HUES64 (cell line): ENCODE measurements at regions not wholly inside any gene's neighbourhood (a gene's known extent, or its start where the extent isn't known, plus 50 kb on each side); places are given as distances from the start of the nearest gene placed in this dataset.
"Not testable (repeated sequence)": the region's sequence is repeated elsewhere in the genome, so short reads cannot be mapped to it uniquely, and the experiment has no call there.

Experiments used
- H3K27ac ChIP-seq: 2 replicates; pipeline ENCODE4 v1.7.0; 2013; ENCODE audit warnings: low read depth, low read length, inconsistent platforms
- H3K27me3 ChIP-seq: 2 replicates; pipeline ENCODE4 v1.6.1; 2013; ENCODE audit warnings: mild to moderate bottlenecking, low read length; ENCODE audit not compliant: insufficient read depth
- H3K36me3 ChIP-seq: 2 replicates; pipeline ENCODE4 v1.6.1; 2013; ENCODE audit warnings: mild to moderate bottlenecking, low read length; ENCODE audit not compliant: insufficient read depth
- H3K4me1 ChIP-seq: 2 replicates; pipeline ENCODE4 v1.6.1; 2013; ENCODE audit warnings: mild to moderate bottlenecking, low read length, moderate library complexity; ENCODE audit not compliant: insufficient read depth
- H3K4me3 ChIP-seq: 2 replicates; pipeline ENCODE4 v1.5.1; 2013; ENCODE audit warnings: mild to moderate bottlenecking, low read length, moderate library complexity
- H3K9ac ChIP-seq: 2 replicates; pipeline ENCODE4 v1.6.1; 2013; ENCODE audit warnings: mild to moderate bottlenecking, low read depth, low read length
- H3K9me3 ChIP-seq: 2 replicates; pipeline ENCODE4 v1.6.1; 2013; ENCODE audit warnings: low read depth, low read length; ENCODE audit not compliant: insufficient read depth
- WGBS: fragments of 150-250, 120-280 bp; methylation state at CpG from one replicate; pipeline ENCODE4 v1.1.7; 2013; ENCODE audit warnings: missing lambda C conversion rate; 5-methylcytosine and 5-hydroxymethylcytosine counted together

DNA sequence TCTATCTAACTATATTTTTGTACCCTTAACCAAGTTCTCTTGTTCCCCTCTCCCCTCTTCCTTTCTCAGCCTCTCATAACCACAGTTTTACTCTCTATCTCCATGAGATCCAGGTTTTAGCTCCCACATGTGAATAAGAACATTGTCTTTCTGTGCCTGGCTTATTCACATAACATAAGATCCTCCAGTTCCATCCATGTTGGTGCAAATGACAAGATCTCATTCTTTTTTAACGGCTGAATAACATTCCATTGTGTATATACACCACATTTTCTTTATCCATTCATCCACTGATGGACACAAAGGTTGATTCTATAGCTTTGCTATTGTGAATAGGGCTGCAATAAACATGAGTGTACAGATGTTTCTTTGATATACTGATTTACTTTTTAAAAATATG lies 83.9 kb upstream of the TMEM178A start:
- Histone ChIP-seq H3K4me1 (no peaks in the 10 kb centered on the region), H3K4me3 (no peak overlapping the region), H3K27ac (no peak overlapping the region), H3K36me3 (no peaks in the 10 kb centered on the region), H3K27me3 (no peaks in the 10 kb centered on the region), H3K9ac (no peak overlapping the region), H3K9me3 (peaks cover 13% of the 10 kb centered on the region)
- 77% methylated on average over 1 of the region's 1 CpG for WGBS

DNA sequence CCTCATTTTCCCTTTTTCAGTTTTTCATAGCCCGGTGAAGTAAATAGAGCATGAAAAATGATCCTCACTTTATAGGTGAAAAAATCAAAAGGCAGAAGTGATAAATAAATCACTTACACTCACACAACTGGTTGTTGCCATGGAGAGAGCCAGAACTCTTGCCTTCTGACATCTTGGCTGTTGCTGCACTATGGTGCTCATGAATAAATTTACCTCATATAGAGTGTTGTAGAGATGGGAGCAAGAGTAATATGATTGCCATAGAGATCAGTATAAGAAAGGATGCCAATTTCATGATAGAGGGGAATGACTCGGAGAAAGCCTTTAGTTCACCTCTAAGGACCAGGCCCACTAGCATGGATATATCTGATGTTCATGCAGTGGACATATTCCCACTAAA lies 82.5 kb upstream of the TMEM178A start:
- Histone ChIP-seq H3K36me3 (no peaks in the 10 kb centered on the region), H3K4me3 (no peak overlapping the region), H3K9me3 (peaks cover 17% of the 10 kb centered on the region), H3K4me1 (no peaks in the 10 kb centered on the region), H3K9ac (no peak overlapping the region), H3K27ac (no peak overlapping the region), H3K27me3 (no peaks in the 10 kb centered on the region)
- WGBS = 94% methylated on average over 1 of the region's 2 CpGs

DNA sequence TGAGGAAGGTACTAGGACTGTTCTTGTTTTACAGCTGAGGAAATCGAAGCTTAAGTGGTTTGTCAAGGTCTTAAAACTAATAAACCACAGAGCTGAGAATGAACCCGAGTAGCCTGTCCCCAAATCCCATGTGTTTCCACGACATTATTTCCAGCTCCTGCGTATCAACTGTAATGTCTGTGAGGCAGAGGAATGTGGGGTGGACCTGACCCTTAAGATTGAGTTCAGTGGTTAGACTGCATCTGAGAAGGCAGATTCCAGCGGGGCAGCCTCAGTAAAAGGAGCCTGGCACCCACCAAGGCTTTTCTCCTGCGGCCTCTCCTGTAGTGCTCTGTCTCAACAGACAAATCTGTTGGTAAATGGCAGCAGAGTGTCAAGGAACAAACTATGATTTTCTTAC lies 81.9 kb upstream of the TMEM178A start:
- Histone ChIP-seq H3K9me3 (peaks cover 17% of the 10 kb centered on the region), H3K27ac (no peak overlapping the region), H3K4me1 (no peaks in the 10 kb centered on the region), H3K36me3 (no peaks in the 10 kb centered on the region), H3K27me3 (no peaks in the 10 kb centered on the region), H3K4me3 (no peak overlapping the region), H3K9ac (no peak overlapping the region)
- WGBS = 93% methylated on average over 6 of the region's 6 CpGs

DNA sequence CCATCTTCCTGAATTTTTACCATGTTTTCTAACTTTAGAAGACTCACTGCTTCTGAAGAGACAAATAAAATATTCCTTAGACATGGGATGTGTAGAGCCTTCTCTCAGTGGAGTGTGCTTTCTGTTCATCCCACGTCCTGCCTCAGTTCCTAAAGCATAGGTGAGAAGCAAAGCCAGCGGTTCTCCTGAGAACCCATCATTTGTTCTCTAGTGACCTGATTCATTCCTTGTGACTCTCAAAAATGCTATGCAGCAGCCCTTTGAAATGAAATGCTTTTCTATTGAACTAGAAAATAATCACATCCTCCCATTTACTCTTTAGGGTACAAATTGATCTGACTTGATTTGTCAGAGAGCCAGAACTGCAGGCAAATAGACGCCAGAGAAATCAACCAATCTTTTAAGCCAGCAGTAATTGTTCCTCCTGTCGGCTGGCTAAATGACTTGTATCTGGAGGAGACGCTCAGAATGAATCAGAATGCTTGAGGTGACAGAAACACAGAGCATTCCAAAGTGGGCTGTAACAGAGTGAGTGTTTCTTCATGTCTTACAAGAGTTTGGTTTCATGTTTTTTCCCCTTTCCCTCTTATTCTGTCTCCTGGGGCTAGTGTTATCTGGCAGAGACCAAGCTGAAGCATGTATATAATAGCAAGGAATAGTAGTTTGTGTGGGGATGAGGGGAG lies 81.3 kb upstream of the TMEM178A start:
- Histone ChIP-seq H3K27ac (no peak overlapping the region), H3K27me3 (no peaks in the 10 kb centered on the region), H3K9me3 (peaks cover 17% of the 10 kb centered on the region), H3K4me3 (no peak overlapping the region), H3K36me3 (no peaks in the 10 kb centered on the region), H3K4me1 (no peaks in the 10 kb centered on the region), H3K9ac (no peak overlapping the region)
- 81% methylated on average over 5 of the region's 5 CpGs for WGBS

DNA sequence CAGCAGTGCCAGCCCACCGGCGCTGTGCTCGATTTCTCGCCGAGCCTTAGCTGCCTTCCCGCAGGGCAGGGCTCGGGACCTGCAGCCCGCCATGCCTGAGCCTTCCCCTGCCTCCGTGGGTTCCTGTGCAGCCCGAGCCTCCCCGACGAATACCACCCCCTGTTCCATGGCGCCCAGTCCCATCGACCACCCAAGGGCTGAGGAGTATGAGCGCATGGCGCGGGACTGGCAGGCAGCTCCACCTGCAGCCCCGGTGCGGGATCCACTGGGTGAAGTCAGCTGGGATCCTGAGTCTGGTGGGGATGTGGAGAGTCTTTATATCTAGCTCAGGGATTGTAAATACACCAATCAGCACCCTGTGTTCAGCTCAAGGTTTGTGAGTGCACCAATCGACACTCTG lies 80.2 kb upstream of the TMEM178A start:
- not testable (repeated sequence) for H3K27me3 ChIP-seq, H3K27ac ChIP-seq, H3K4me1 ChIP-seq, H3K36me3 ChIP-seq, H3K4me3 ChIP-seq, H3K9ac ChIP-seq
- WGBS = 97% methylated on average over 19 of the region's 20 CpGs
- peaks cover 14% of the 10 kb centered on the region for H3K9me3 ChIP-seq

DNA sequence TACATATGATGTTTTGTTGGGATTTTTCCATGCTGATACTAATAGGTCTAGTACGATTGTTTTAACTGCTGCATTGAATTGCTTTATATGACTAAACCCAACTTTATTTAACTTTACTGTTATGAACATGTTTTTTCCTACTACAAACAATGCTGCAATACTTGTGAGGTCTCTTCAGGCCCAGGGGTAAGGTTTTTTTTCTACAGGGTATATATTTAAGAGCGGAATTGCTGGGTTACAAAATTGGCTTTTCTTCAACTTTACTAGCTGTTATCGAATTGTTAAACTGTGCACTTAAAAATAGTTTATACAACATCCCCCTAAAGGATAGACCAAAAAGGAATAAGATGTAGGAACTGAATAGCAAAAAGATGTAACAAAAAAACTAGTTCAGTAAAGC lies 78.5 kb upstream of the TMEM178A start:
- Histone ChIP-seq H3K27me3 (no peaks in the 10 kb centered on the region), H3K36me3 (no peaks in the 10 kb centered on the region), H3K27ac (no peak overlapping the region), H3K4me1 (no peaks in the 10 kb centered on the region), H3K9me3 (peaks cover 5% of the 10 kb centered on the region; the same call in 1 of the 2 replicates), H3K9ac (no peak overlapping the region), H3K4me3 (no peak overlapping the region)
- WGBS = 100% methylated on average over 1 of the region's 3 CpGs

DNA sequence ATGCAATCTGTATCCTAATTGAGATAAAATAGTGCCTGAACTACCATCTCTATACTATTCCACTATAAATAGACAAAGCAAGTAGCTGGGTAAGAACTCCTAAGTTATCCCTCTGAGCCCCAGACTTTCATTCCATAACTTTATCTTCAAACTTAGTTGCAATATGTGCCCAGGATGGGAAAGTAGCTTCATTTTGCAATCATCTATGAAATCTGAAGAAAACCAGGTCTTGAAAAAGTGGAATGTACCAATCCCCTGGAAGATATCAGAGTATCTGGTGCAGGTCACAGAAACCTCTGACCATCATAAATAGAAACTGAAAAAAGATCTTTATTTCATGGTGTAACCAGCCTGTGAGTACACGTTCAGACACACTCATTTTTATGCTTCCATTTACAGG lies 78.1 kb upstream of the TMEM178A start:
- no peaks in the 10 kb centered on the region for H3K36me3 ChIP-seq
- H3K27ac ChIP-seq = no peak overlapping the region
- no peaks in the 10 kb centered on the region for H3K4me1 ChIP-seq
- H3K4me3 ChIP-seq = no peak overlapping the region
- 92% methylated on average over 1 of the region's 1 CpG for WGBS
- no peak overlapping the region for H3K9ac ChIP-seq
- H3K9me3 ChIP-seq = peaks cover 5% of the 10 kb centered on the region; the same call in 1 of the 2 replicates
- H3K27me3 ChIP-seq = no peaks in the 10 kb centered on the region

DNA sequence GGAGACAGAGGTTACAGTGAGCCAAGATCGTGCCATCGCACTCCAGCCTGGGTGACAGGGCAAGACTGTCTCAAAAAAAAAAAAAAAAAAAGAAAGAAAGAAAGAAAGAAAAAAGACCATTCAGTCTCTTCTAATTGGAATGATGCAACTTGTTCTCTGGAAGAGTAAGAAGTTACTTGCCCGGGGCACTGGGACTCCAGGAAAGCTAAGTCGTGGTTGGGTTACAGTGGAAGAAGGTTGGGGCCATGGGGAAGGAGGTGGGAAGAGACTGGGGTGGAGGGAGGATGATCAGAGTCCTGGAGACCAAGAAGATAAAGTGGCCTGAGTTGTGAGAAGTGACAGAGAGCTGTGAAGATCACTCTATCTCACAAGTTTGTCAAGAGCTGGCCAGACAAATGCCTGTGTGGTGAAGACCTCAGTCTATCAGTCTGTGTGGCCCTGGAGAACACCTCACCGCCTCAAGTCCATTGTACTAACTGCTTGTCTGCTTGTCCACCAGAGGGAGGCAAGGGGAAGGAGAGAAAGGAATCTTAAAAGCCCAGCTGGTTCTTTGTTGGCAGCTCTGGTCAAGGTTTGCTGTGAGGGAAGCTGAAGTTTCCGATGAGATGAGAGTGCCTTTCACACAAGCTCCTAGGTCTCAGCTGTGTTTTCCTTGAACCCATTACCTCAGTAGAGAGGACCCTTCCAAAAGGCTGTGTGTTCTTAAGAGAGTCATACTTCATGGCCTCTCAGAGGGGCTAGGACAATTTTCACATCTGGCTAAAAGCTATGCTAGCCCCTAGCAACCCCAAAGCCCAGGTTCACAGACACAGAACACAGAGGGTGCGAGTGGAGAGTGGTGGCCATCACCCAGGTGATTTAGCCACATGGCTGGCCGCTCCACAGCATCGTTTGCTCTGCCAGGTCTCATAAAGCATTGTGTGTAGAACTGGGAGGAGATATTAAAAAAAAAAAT lies 72.0 kb upstream of the TMEM178A start:
- 85% methylated on average over 9 of the region's 9 CpGs for WGBS
- Histone ChIP-seq H3K4me3 (no peak overlapping the region), H3K4me1 (no peaks in the 10 kb centered on the region), H3K9me3 (no peaks in the 10 kb centered on the region), H3K36me3 (no peaks in the 10 kb centered on the region), H3K27ac (no peak overlapping the region), H3K9ac (no peak overlapping the region), H3K27me3 (no peaks in the 10 kb centered on the region)

DNA sequence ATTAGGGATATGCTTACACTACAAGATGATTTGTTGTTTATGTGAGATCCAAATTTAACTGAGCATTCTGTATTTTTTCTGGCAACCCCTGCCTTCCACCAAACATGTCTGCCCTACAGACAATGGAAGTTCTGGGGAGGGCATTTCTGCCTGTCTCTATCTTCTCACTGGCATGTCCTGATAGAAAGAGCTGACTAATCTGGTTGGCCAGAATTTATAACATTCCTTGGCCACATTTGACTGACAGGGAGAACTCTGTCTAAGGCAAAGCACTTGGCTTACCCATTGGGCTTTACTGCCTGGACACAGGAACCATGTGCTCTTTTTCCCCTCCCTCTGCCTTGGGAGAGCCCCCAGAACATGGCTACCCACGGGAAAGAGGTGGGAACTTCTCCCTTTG lies 70.6 kb upstream of the TMEM178A start:
- Histone ChIP-seq H3K4me1 (no peaks in the 10 kb centered on the region), H3K36me3 (no peaks in the 10 kb centered on the region), H3K4me3 (no peak overlapping the region), H3K27ac (no peak overlapping the region), H3K9me3 (no peaks in the 10 kb centered on the region), H3K9ac (no peak overlapping the region), H3K27me3 (no peaks in the 10 kb centered on the region)
- WGBS = 92% methylated on average over 1 of the region's 1 CpG

DNA sequence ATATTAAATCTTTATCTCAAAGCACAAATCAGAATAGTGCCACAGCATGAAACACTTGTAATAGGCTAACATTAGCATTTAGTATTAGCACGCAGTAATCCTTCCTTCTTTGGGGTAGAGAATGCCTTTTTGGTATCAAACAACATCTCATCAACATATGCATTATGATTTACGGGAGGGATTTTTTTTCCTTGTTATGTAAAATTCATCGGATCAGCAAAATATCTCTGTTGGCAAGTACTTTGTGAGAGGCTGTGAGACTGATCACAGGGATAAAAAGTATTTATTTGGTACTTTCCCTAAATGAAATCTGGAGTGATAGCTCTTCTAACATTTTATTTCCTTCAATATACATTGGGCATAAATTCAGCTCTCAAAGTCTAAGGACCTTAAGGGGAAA lies 68.4 kb upstream of the TMEM178A start:
- no peaks in the 10 kb centered on the region for H3K4me1 ChIP-seq
- H3K27ac ChIP-seq = no peak overlapping the region
- no peak overlapping the region for H3K4me3 ChIP-seq
- no peaks in the 10 kb centered on the region for H3K36me3 ChIP-seq
- no peaks in the 10 kb centered on the region for H3K27me3 ChIP-seq
- 94% methylated on average over 3 of the region's 3 CpGs for WGBS
- no peak overlapping the region for H3K9ac ChIP-seq
- H3K9me3 ChIP-seq = no peaks in the 10 kb centered on the region

DNA sequence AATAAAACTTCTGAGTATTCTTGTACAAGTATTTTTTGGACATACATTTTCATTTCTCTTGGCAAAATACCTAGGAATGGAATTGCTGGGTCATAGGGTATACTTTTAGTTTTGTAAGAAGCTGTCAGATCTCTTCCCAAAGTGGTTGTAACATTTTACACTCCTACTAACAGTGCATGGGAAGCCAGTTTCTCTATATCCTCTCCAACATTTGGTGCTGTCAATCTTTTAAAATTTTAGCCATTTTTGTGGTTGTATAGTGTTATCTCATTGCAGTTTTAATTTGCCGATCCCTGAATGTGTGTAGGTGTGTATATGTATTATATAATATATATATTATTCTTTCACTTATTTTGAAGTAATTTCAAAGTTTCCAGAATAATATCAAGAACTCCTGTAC lies 63.1 kb upstream of the TMEM178A start:
- H3K4me3 ChIP-seq = no peak overlapping the region
- H3K36me3 ChIP-seq = no peaks in the 10 kb centered on the region
- H3K9me3 ChIP-seq = no peaks in the 10 kb centered on the region
- no peak overlapping the region for H3K9ac ChIP-seq
- WGBS = no CpG with 5 or more reads among the region's 1 CpG
- H3K4me1 ChIP-seq = no peaks in the 10 kb centered on the region
- no peak overlapping the region for H3K27ac ChIP-seq
- H3K27me3 ChIP-seq = no peaks in the 10 kb centered on the region
